C4-2B (cell line): ENCODE measurements at regions not wholly inside any gene's neighbourhood (a gene's known extent, or its start where the extent isn't known, plus 50 kb on each side); places are given as distances from the start of the nearest gene placed in this dataset.

Experiments
- ZFX ChIP-seq: fragments of 450-650 bp; IDR thresholded peaks from 2 replicates; pipeline ENCODE4 v1.6.1; 2017
- TF ChIP-seq, protein P1 (sequence below): fragments of 450-650 bp; conservative IDR thresholded peaks from 2 replicates; pipeline ENCODE4 v1.5.1; 2017; ENCODE audit warnings: mild to moderate bottlenecking

DNA sequence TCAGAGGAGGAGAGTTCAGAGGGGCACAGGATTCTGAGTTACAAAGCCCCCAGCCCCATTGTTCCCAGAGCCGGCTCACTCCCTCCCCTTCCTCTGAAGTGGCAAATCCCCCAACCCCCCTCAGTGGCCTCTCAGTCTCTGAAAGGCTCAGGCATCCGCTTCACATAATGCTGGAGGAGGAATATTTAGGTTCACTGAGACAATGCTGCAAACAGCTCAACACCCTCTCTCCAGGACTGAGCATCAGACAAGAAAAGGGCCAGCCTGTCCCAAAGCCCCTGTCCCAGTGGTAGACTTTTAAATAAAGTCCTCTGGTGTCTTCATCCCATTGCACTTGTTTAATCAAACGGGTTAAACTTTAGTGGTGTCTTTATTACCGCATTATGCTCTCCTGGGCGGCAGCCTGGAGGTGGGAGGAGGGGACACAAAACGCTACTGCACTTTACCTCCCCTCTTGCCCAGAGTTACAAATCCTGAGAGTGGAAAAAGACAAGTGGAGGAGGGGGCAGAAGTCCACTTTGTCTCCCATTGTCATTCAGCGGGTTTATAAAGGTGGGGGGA is 257.9 kb downstream of the FGFR2 start:
- TF ChIP-seq, protein P1, sequence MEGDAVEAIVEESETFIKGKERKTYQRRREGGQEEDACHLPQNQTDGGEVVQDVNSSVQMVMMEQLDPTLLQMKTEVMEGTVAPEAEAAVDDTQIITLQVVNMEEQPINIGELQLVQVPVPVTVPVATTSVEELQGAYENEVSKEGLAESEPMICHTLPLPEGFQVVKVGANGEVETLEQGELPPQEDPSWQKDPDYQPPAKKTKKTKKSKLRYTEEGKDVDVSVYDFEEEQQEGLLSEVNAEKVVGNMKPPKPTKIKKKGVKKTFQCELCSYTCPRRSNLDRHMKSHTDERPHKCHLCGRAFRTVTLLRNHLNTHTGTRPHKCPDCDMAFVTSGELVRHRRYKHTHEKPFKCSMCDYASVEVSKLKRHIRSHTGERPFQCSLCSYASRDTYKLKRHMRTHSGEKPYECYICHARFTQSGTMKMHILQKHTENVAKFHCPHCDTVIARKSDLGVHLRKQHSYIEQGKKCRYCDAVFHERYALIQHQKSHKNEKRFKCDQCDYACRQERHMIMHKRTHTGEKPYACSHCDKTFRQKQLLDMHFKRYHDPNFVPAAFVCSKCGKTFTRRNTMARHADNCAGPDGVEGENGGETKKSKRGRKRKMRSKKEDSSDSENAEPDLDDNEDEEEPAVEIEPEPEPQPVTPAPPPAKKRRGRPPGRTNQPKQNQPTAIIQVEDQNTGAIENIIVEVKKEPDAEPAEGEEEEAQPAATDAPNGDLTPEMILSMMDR: no peak
- no peak for TF ChIP-seq ZFX
